ENCODE measurements at regions not wholly inside any gene's neighbourhood (a gene's known extent, or its start where the extent isn't known, plus 50 kb on each side); places are given as distances from the start of the nearest gene placed in this dataset.

- no peak for TF ChIP-seq CTCF (conservative IDR thresholded peaks at IDR 0.05)
- no peak for TF ChIP-seq EZH2 (IDR thresholded peaks at IDR 0.05; ENCODE audit: low read depth)
Measured at GRCh38 chr1:201745023-201745422, 83.9 kb upstream of the IPO9 start.
